H9 (cell line): ENCODE measurements at regions not wholly inside any gene's neighbourhood (a gene's known extent, or its start where the extent isn't known, plus 50 kb on each side); places are given as distances from the start of the nearest gene placed in this dataset.

Source experiments
- DNase-seq: peaks from one replicate; pipeline ENCODE4 v3.0.0-alpha.2; 2017
- H2AFZ ChIP-seq: one replicate; pipeline ENCODE4 v1.6.1; 2013; ENCODE audit warnings: mild to moderate bottlenecking, low read length, control low read depth, moderate library complexity
- H2AK5ac ChIP-seq: 2 replicates; pipeline ENCODE4 v1.6.1; 2013; ENCODE audit warnings: low read length, control low read depth, mixed read lengths; ENCODE audit not compliant: insufficient read length
- H2BK120ac ChIP-seq: one replicate; pipeline ENCODE4 v1.6.1; 2013; ENCODE audit warnings: low read depth, mild to moderate bottlenecking, low read length, control low read depth, inconsistent platforms; ENCODE audit not compliant: poor library complexity, severe bottlenecking
- H2BK12ac ChIP-seq: 2 replicates; pipeline ENCODE4 v1.6.1; 2013; ENCODE audit warnings: low read length, control low read depth, mixed read lengths, low read depth; ENCODE audit not compliant: insufficient read length
- H2BK15ac ChIP-seq: 2 replicates; pipeline ENCODE4 v1.6.1; 2013; ENCODE audit warnings: low read depth, low read length, control low read depth
- H2BK20ac ChIP-seq: one replicate; pipeline ENCODE4 v1.6.1; 2013; ENCODE audit warnings: low read depth, mild to moderate bottlenecking, low read length, control low read depth, inconsistent platforms; ENCODE audit not compliant: poor library complexity, severe bottlenecking
- H2BK5ac ChIP-seq: 2 replicates; pipeline ENCODE4 v1.6.1; 2013; ENCODE audit warnings: low read length, control low read depth, mixed read lengths; ENCODE audit not compliant: insufficient read length
- H3K14ac ChIP-seq: 2 replicates; pipeline ENCODE4 v1.6.1; 2013; ENCODE audit warnings: low read length, control low read depth; ENCODE audit not compliant: insufficient read depth
- H3K18ac ChIP-seq: 2 replicates; pipeline ENCODE4 v1.6.1; 2013; ENCODE audit warnings: low read depth, mild to moderate bottlenecking, mixed read lengths, low read length, control low read depth; ENCODE audit not compliant: insufficient read length
- H3K23ac ChIP-seq: 2 replicates; pipeline ENCODE4 v1.6.1; 2013; ENCODE audit warnings: low read length, control low read depth, mixed read lengths, low read depth; ENCODE audit not compliant: insufficient read length
- H3K23me2 ChIP-seq: 2 replicates; pipeline ENCODE4 v1.6.1; 2013; ENCODE audit warnings: low read depth, mild to moderate bottlenecking, mixed read lengths, low read length, control low read depth; ENCODE audit not compliant: insufficient read length, poor library complexity, severe bottlenecking
- H3K27ac ChIP-seq: 2 replicates; pipeline ENCODE4 v1.5.1; 2013; ENCODE audit warnings: low read length, control low read depth, mixed read lengths, low read depth; ENCODE audit not compliant: insufficient read length
- H3K27me3 ChIP-seq: 2 replicates; pipeline ENCODE4 v1.6.1; 2013; ENCODE audit warnings: low read length, control low read depth, inconsistent platforms; ENCODE audit not compliant: insufficient read depth
- H3K4ac ChIP-seq: 2 replicates; pipeline ENCODE4 v1.6.1; 2013; ENCODE audit warnings: low read depth, mild to moderate bottlenecking, control low read depth, inconsistent platforms, low read length, moderate library complexity
- H3K4me1 ChIP-seq: 2 replicates; pipeline ENCODE4 v1.6.1; 2013; ENCODE audit warnings: low read length, control low read depth, inconsistent platforms; ENCODE audit not compliant: insufficient read depth
- H3K4me2 ChIP-seq: 2 replicates; pipeline ENCODE4 v1.6.1; 2013; ENCODE audit warnings: low read length, control low read depth, mixed read lengths; ENCODE audit not compliant: insufficient read length, insufficient read depth
- H3K56ac ChIP-seq: 2 replicates; pipeline ENCODE4 v1.6.1; 2013; ENCODE audit warnings: low read depth, mild to moderate bottlenecking, mixed read lengths, low read length, control low read depth; ENCODE audit not compliant: insufficient read length
- H3K79me1 ChIP-seq: 2 replicates; pipeline ENCODE4 v1.6.1; 2013; ENCODE audit warnings: low read depth, mild to moderate bottlenecking, moderate library complexity, low read length, control low read depth, inconsistent platforms; ENCODE audit not compliant: insufficient read depth, poor library complexity, severe bottlenecking
- H3K79me2 ChIP-seq: 2 replicates; pipeline ENCODE4 v1.6.1; 2013; ENCODE audit warnings: low read length, control low read depth, inconsistent platforms; ENCODE audit not compliant: insufficient read depth
- H3K9ac ChIP-seq: 2 replicates; pipeline ENCODE4 v1.6.1; 2013; ENCODE audit warnings: low read length, control low read depth, mixed read lengths; ENCODE audit not compliant: insufficient read length; ENCODE audit errors: extremely low read depth
- H3K9me3 ChIP-seq: one replicate; pipeline ENCODE4 v1.6.1; 2013; ENCODE audit warnings: low read depth, low read length, inconsistent platforms; ENCODE audit not compliant: control insufficient read depth
- H3T11ph ChIP-seq: one replicate; pipeline ENCODE4 v1.6.1; 2013; ENCODE audit warnings: mild to moderate bottlenecking, low read length, control low read depth, inconsistent platforms
- H4K20me1 ChIP-seq: one replicate; pipeline ENCODE4 v1.6.1; 2013; ENCODE audit not compliant: control insufficient read depth, insufficient read length, insufficient read depth
- H4K5ac ChIP-seq: 2 replicates; pipeline ENCODE4 v1.6.1; 2013; ENCODE audit warnings: low read depth, mild to moderate bottlenecking, mixed read lengths, low read length, control low read depth; ENCODE audit not compliant: insufficient read length
- H4K8ac ChIP-seq: replicated peaks from 2 replicates; pipeline ENCODE4 v1.6.1; 2013; ENCODE audit warnings: low read length, control low read depth, mixed read lengths, low read depth; ENCODE audit not compliant: insufficient read length
- H4K91ac ChIP-seq: 2 replicates; pipeline ENCODE4 v1.6.1; 2013; ENCODE audit warnings: low read depth, mild to moderate bottlenecking, moderate library complexity, mixed read lengths, low read length, control low read depth; ENCODE audit not compliant: insufficient read length
- H3K27ac Mint-ChIP-seq, 3 experiments: 2 replicates in 2 of 3; 3 replicates in 1 of 3; pipeline ENCODE4 v1.8.0; 2020 to 2021; ENCODE audit warnings: mixed read lengths in 3 of 3, mild to moderate bottlenecking in 1 of 3, moderate library complexity in 1 of 3
- H3K27me3 Mint-ChIP-seq: 2 replicates; pipeline ENCODE4 v1.8.0; 2021; ENCODE audit warnings: low read depth, mild to moderate bottlenecking, moderate library complexity, mixed read lengths
- H3K36me3 Mint-ChIP-seq, 3 experiments: 2 replicates in 2 of 3; 3 replicates in 1 of 3; pipeline ENCODE4 v1.8.0; 2020 to 2021; ENCODE audit warnings: low read depth in 3 of 3, mixed read lengths in 3 of 3; ENCODE audit not compliant: insufficient read depth in 1 of 3
- H3K4me1 Mint-ChIP-seq, 2 experiments: 2 replicates each; pipeline ENCODE4 v1.8.0; 2020; ENCODE audit warnings: mixed read lengths in 2 of 2
- H3K4me3 Mint-ChIP-seq, 2 experiments: 2 replicates in 1 of 2; 3 replicates in 1 of 2; pipeline ENCODE4 v1.8.0; 2020 to 2021; ENCODE audit warnings: mild to moderate bottlenecking in 2 of 2, mixed read lengths in 2 of 2, moderate library complexity in 1 of 2
- H3K9me3 Mint-ChIP-seq, 2 experiments: 2 replicates in 1 of 2; 3 replicates in 1 of 2; pipeline ENCODE4 v1.8.0; 2020; ENCODE audit warnings: mild to moderate bottlenecking in 2 of 2, mixed read lengths in 2 of 2, moderate library complexity in 1 of 2
- CTCF ChIP-seq: fragments of 200-600 bp; sonication (generic); conservative IDR thresholded peaks from 3 replicates; pipeline ENCODE4 v1.8.0; 2021; ENCODE audit warnings: antibody characterized with exemption, mild to moderate bottlenecking
- WGBS: extraction: QIAGEN DNeasy Blood & Tissue Kit; methylation state at CpG from one replicate; pipeline ENCODE4 v1.1.7; 2013; ENCODE audit warnings: missing lambda C conversion rate, low lambda C conversion rate, mixed read lengths; ENCODE audit not compliant: insufficient read length; ENCODE audit errors: extremely low coverage; 5-methylcytosine and 5-hydroxymethylcytosine counted together

GRCh38 chr1:219467524-219467923, 145.4 kb downstream of the ZC3H11B start:
- TF ChIP-seq CTCF, result no peak
- Mint-ChIP-seq H3K27ac (no peak overlapping the region), H3K4me3 (no peak overlapping the region), H3K27me3 (no peaks in the 10 kb centered on the region), H3K36me3 (no peaks in the 10 kb centered on the region), H3K9me3 (no peaks in the 10 kb centered on the region; a peak in 1 of 5 replicates), H3K4me1 (no peaks in the 10 kb centered on the region)
- H2BK20ac ChIP-seq, result no peak overlapping the region
- no peaks in the 10 kb centered on the region for H3K9me3 ChIP-seq
- H3K27me3 ChIP-seq, result no peaks in the 10 kb centered on the region
- H4K91ac ChIP-seq, result no peak overlapping the region
- H3K56ac ChIP-seq, result no peak overlapping the region
- no peak overlapping the region for H2AFZ ChIP-seq
- H3K4me1 ChIP-seq, result no peaks in the 10 kb centered on the region
- H3K4me2 ChIP-seq, result no peak overlapping the region
- H2BK120ac ChIP-seq, result no peak overlapping the region
- H2AK5ac ChIP-seq, result no peak overlapping the region
- no peak overlapping the region for H2BK15ac ChIP-seq
- no peaks in the 10 kb centered on the region for H3K79me1 ChIP-seq
- no peak overlapping the region for H4K8ac ChIP-seq
- H3K23ac ChIP-seq, result no peak overlapping the region
- DNase-seq, result no peak
- no peak overlapping the region for H2BK12ac ChIP-seq
- no peak overlapping the region for H3T11ph ChIP-seq
- WGBS, result no CpG with 5 or more reads among the region's 2 CpGs
- H3K27ac ChIP-seq, result no peak overlapping the region
- H3K9ac ChIP-seq, result no peak overlapping the region
- no peaks in the 10 kb centered on the region for H3K23me2 ChIP-seq
- no peak overlapping the region for H4K5ac ChIP-seq
- no peak overlapping the region for H3K14ac ChIP-seq
- no peaks in the 10 kb centered on the region for H4K20me1 ChIP-seq
- no peak overlapping the region for H2BK5ac ChIP-seq
- H3K18ac ChIP-seq, result no peak overlapping the region
- H3K4ac ChIP-seq, result no peak overlapping the region
- H3K79me2 ChIP-seq, result no peaks in the 10 kb centered on the region
